ENCODE measurements at regions not wholly inside any gene's neighbourhood (a gene's known extent, or its start where the extent isn't known, plus 50 kb on each side); places are given as distances from the start of the nearest gene placed in this dataset.

- no peaks in the 10 kb centered on the region for H3K9me3 ChIP-seq (ENCODE audit: low read length)
- no peaks in the 10 kb centered on the region for H3K79me2 ChIP-seq (ENCODE audit: low read length)
- DNase-seq (peak; percentile 67), ATAC-seq (peak; percentile 85)
- no peaks in the 10 kb centered on the region for H3K9me2 ChIP-seq (replicated peaks; ENCODE audit: low read length)
- H3K4me2 ChIP-seq (ENCODE audit: low read length), result 0 out of 2 replicates have a peak overlapping the region, but pooled peaks have one; percentile 2
- no peak overlapping the region for H3K9ac ChIP-seq (ENCODE audit: low read length)
- no peak overlapping the region for H3K4me3 ChIP-seq (ENCODE audit: low read length)
- no peaks in the 10 kb centered on the region for H3K27me3 ChIP-seq (ENCODE audit: low read length)
- intact Hi-C loops (cut with micrococcal nuclease), result loop anchor here (1.0 kb wide), 1 partner anchor 34 kb away; no protein-coding TSS in a partner anchor
- ChIA-PET POLR2A (ENCODE audit: unreplicated experiment) (no interaction called here), CTCF (no interaction called here)
- no peaks in the 10 kb centered on the region for H3K36me3 ChIP-seq (ENCODE audit: low read depth, low read length)
- no peaks in the 10 kb centered on the region for H3F3A ChIP-seq (ENCODE audit: low read length, unreplicated experiment)
- H2AFZ ChIP-seq (ENCODE audit: low read length), result 0 out of 2 replicates have a peak overlapping the region, but pooled peaks have one; percentile 47
- no TSS peak for BruUV-seq (replicated peaks)
- H3K27ac ChIP-seq (ENCODE audit: low read length), result peak overlapping the region; percentile 18; the same call in 1 of the 2 replicates
- TF ChIP-seq EZH2 (IDR thresholded peaks at IDR 0.05; ENCODE audit: low read length, unreplicated experiment) (no peak), CTCF (conservative IDR thresholded peaks at IDR 0.05; ENCODE audit: low read depth, low read length) (no peak), EZH2phosphoT487 (IDR thresholded peaks at IDR 0.05; ENCODE audit: borderline replicate concordance, low read length) (no peak)
- peaks cover 21% of the 10 kb centered on the region for H3K4me1 ChIP-seq (ENCODE audit: insufficient read depth, low read length)
- no peaks in the 10 kb centered on the region for H4K20me1 ChIP-seq (ENCODE audit: low read length)
Observed at GRCh38 chr2:120503793-120504571, 158.0 kb downstream of the INHBB start.

- Histone ChIP-seq H3K27ac (ENCODE audit: low read length) (no peak overlapping the region), H3K79me2 (ENCODE audit: low read length) (no peaks in the 10 kb centered on the region), H3K36me3 (ENCODE audit: low read depth, low read length) (no peaks in the 10 kb centered on the region), H3K4me1 (ENCODE audit: insufficient read depth, low read length) (peaks cover 23% of the 10 kb centered on the region), H4K20me1 (ENCODE audit: low read length) (no peaks in the 10 kb centered on the region), H3K4me2 (ENCODE audit: low read length) (no peak overlapping the region), H3K9me3 (ENCODE audit: low read length) (no peaks in the 10 kb centered on the region), H3K9me2 (replicated peaks; ENCODE audit: low read length) (no peaks in the 10 kb centered on the region), H3F3A (ENCODE audit: low read length, unreplicated experiment) (no peaks in the 10 kb centered on the region), H3K4me3 (ENCODE audit: low read length) (no peak overlapping the region), H2AFZ (ENCODE audit: low read length) (no peak overlapping the region), H3K27me3 (ENCODE audit: low read length) (no peaks in the 10 kb centered on the region), H3K9ac (ENCODE audit: low read length) (no peak overlapping the region)
- POLR2A ChIA-PET (ENCODE audit: unreplicated experiment), result no interaction called here
- DNase-seq (no peak), ATAC-seq (no peak)
- intact Hi-C loops (cut with micrococcal nuclease), result loop anchor here (1.0 kb wide), 1 partner anchor 35 kb away; no protein-coding TSS in a partner anchor
- TF ChIP-seq EZH2phosphoT487 (IDR thresholded peaks at IDR 0.05; ENCODE audit: borderline replicate concordance, low read length) (no peak), EZH2 (IDR thresholded peaks at IDR 0.05; ENCODE audit: low read length, unreplicated experiment) (no peak)
- CTCF ChIA-PET, result no interaction called here
- no TSS peak for BruUV-seq (replicated peaks)
Observed at GRCh38 chr2:120504936-120505705, 159.2 kb downstream of the INHBB start.

GRCh38 chr2:120508567-120509041 lies 162.7 kb downstream of the INHBB start:
- Histone ChIP-seq H3K4me2 (ENCODE audit: low read length) (no peak overlapping the region), H3K27ac (ENCODE audit: low read length) (no peak overlapping the region), H2AFZ (ENCODE audit: low read length) (no peak overlapping the region), H3K27me3 (ENCODE audit: low read length) (no peaks in the 10 kb centered on the region), H3K9ac (ENCODE audit: low read length) (no peak overlapping the region), H3K36me3 (ENCODE audit: low read depth, low read length) (no peaks in the 10 kb centered on the region), H3K79me2 (ENCODE audit: low read length) (no peaks in the 10 kb centered on the region), H3F3A (ENCODE audit: low read length, unreplicated experiment) (no peaks in the 10 kb centered on the region), H3K4me1 (ENCODE audit: insufficient read depth, low read length) (peaks cover 18% of the 10 kb centered on the region), H3K4me3 (ENCODE audit: low read length) (no peak overlapping the region), H3K9me3 (ENCODE audit: low read length) (no peaks in the 10 kb centered on the region), H4K20me1 (ENCODE audit: low read length) (no peaks in the 10 kb centered on the region), H3K9me2 (replicated peaks; ENCODE audit: low read length) (no peaks in the 10 kb centered on the region)
- intact Hi-C loops (cut with micrococcal nuclease), result no loop called here
- BruUV-seq (replicated peaks), result no TSS peak
- TF ChIP-seq EZH2 (IDR thresholded peaks at IDR 0.05; ENCODE audit: low read length, unreplicated experiment) (no peak), EZH2phosphoT487 (IDR thresholded peaks at IDR 0.05; ENCODE audit: borderline replicate concordance, low read length) (no peak), CTCF (conservative IDR thresholded peaks at IDR 0.05; ENCODE audit: low read depth, low read length) (no peak)
- ATAC-seq, result peak; percentile 72
- DNase-seq, result peak; percentile 29
- POLR2A ChIA-PET (ENCODE audit: unreplicated experiment), result no interaction called here
- CTCF ChIA-PET, result interaction anchor here (0.5 to 0.6 kb wide), 3 partner anchors 71 to 161 kb away, joined by 3 to 4 read pairs (median 3); no protein-coding TSS in a partner anchor

All from PC-3 (cell line).